SK-N-MC (cell line): ENCODE measurements at regions not wholly inside any gene's neighbourhood (a gene's known extent, or its start where the extent isn't known, plus 50 kb on each side); places are given as distances from the start of the nearest gene placed in this dataset.

Source experiments
- EZH2 ChIP-seq: fragments of 200-600 bp; sonication (generic); IDR thresholded peaks from one replicate; pipeline ENCODE4 v1.6.1; 2017; ENCODE audit warnings: antibody characterized with exemption
- POLR2AphosphoS5 ChIP-seq: IDR thresholded peaks from 2 replicates; pipeline ENCODE4 v1.6.1; 2012; ENCODE audit warnings: mild to moderate bottlenecking, low read depth, low read length, borderline replicate concordance

GRCh38 chr2:58378152-58378551, 137.0 kb upstream of the FANCL start:
- TF ChIP-seq POLR2AphosphoS5 (no peak), EZH2 (no peak)
